Parathyroid adenoma (tissue), 2 donors: ENCODE measurements at regions not wholly inside any gene's neighbourhood (a gene's known extent, or its start where the extent isn't known, plus 50 kb on each side); places are given as distances from the start of the nearest gene placed in this dataset.

Experiments
- H2AFZ ChIP-seq: fragments of 300-600 bp; sonication (generic); one replicate; pipeline ENCODE4 v1.7.0; 2017; ENCODE audit warnings: antibody characterized with exemption, mild to moderate bottlenecking
- H3K27ac ChIP-seq: fragments of 300-600 bp; sonication (generic); one replicate; pipeline ENCODE4 v1.7.0; 2017
- H3K27me3 ChIP-seq: fragments of 300-600 bp; sonication (generic); one replicate; pipeline ENCODE4 v1.7.0; 2017; ENCODE audit warnings: low read length; ENCODE audit not compliant: control insufficient read depth, insufficient read depth
- H3K36me3 ChIP-seq: fragments of 300-600 bp; sonication (generic); one replicate; pipeline ENCODE4 v1.7.0; 2017; ENCODE audit warnings: low read length; ENCODE audit not compliant: control insufficient read depth, insufficient read depth
- H3K4me1 ChIP-seq: fragments of 300-600 bp; sonication (generic); one replicate; pipeline ENCODE4 v1.7.0; 2017; ENCODE audit warnings: control low read depth
- H3K4me2 ChIP-seq: fragments of 300-600 bp; sonication (generic); one replicate; pipeline ENCODE4 v1.7.0; 2017; ENCODE audit warnings: low read length
- H3K4me3 ChIP-seq: fragments of 300-600 bp; sonication (generic); one replicate; pipeline ENCODE4 v1.7.0; 2017; ENCODE audit warnings: low read depth, low read length
- H3K79me2 ChIP-seq: fragments of 300-600 bp; sonication (generic); one replicate; pipeline ENCODE4 v1.7.0; 2017; ENCODE audit warnings: control low read depth
- H3K9ac ChIP-seq: fragments of 300-600 bp; sonication (generic); one replicate; pipeline ENCODE4 v1.7.0; 2017; ENCODE audit warnings: mild to moderate bottlenecking
- H3K9me3 ChIP-seq: fragments of 300-600 bp; sonication (generic); one replicate; pipeline ENCODE4 v1.7.0; 2017; ENCODE audit warnings: low read length; ENCODE audit not compliant: control insufficient read depth
- CTCF ChIP-seq: fragments of 300-600 bp; sonication (generic); IDR thresholded peaks from one replicate; pipeline ENCODE4 v1.7.0; 2017; ENCODE audit warnings: antibody characterized with exemption, mild to moderate bottlenecking
- donor health status: primary hyperparathyroidism.

- Histone ChIP-seq H3K27me3 (no peaks in the 10 kb centered on the region), H3K4me1 (no peaks in the 10 kb centered on the region), H3K9me3 (peaks cover 3% of the 10 kb centered on the region), H2AFZ (no peak overlapping the region), H3K4me2 (no peak overlapping the region), H3K36me3 (no peaks in the 10 kb centered on the region), H3K79me2 (no peaks in the 10 kb centered on the region), H3K9ac (no peak overlapping the region), H3K27ac (no peak overlapping the region), H3K4me3 (no peak overlapping the region)
- no peak for TF ChIP-seq CTCF
These were observed 73.7 kb upstream of the GUCY1A1 start for GRCh38 chr4:155592938-155593297.

- Histone ChIP-seq H3K9ac (no peak overlapping the region), H2AFZ (no peak overlapping the region), H3K4me2 (no peak overlapping the region), H3K79me2 (no peaks in the 10 kb centered on the region), H3K36me3 (no peaks in the 10 kb centered on the region), H3K27ac (peak overlapping the region; percentile 7), H3K27me3 (no peaks in the 10 kb centered on the region), H3K4me1 (no peaks in the 10 kb centered on the region), H3K9me3 (peaks cover 3% of the 10 kb centered on the region), H3K4me3 (no peak overlapping the region)
- TF ChIP-seq CTCF = no peak
These were observed 74.3 kb upstream of the GUCY1A1 start for GRCh38 chr4:155592179-155592937.

- Histone ChIP-seq H3K79me2 (no peaks in the 10 kb centered on the region), H2AFZ (no peak overlapping the region), H3K4me2 (no peak overlapping the region), H3K27ac (peak overlapping the region; percentile 7), H3K4me3 (no peak overlapping the region), H3K4me1 (no peaks in the 10 kb centered on the region), H3K27me3 (no peaks in the 10 kb centered on the region), H3K36me3 (no peaks in the 10 kb centered on the region), H3K9me3 (peaks cover 3% of the 10 kb centered on the region), H3K9ac (no peak overlapping the region)
- no peak for TF ChIP-seq CTCF
These were observed 74.9 kb upstream of the GUCY1A1 start for GRCh38 chr4:155591738-155592143.

- Histone ChIP-seq H3K79me2 (no peaks in the 10 kb centered on the region), H3K27ac (no peak overlapping the region), H3K9me3 (peaks cover 3% of the 10 kb centered on the region), H3K27me3 (no peaks in the 10 kb centered on the region), H3K36me3 (no peaks in the 10 kb centered on the region), H3K9ac (no peak overlapping the region), H3K4me1 (no peaks in the 10 kb centered on the region), H3K4me2 (no peak overlapping the region), H2AFZ (no peak overlapping the region), H3K4me3 (no peak overlapping the region)
- TF ChIP-seq CTCF = no peak
These were observed 75.7 kb upstream of the GUCY1A1 start for GRCh38 chr4:155590796-155591585.
